Neural crest cell (in vitro differentiated cells): ENCODE measurements at regions not wholly inside any gene's neighbourhood (a gene's known extent, or its start where the extent isn't known, plus 50 kb on each side); places are given as distances from the start of the nearest gene placed in this dataset.

Experiments
- DNase-seq: peaks from one replicate; pipeline ENCODE4 v3.0.0; 2021; ENCODE audit warnings: low read depth, mixed read lengths, low spot score
- H3K27ac Mint-ChIP-seq: one replicate; pipeline ENCODE4 v1.8.0; 2021; ENCODE audit warnings: mild to moderate bottlenecking, mixed read lengths; ENCODE audit not compliant: unreplicated experiment
- H3K27me3 Mint-ChIP-seq: 2 replicates; pipeline ENCODE4 v1.8.0; 2021; ENCODE audit warnings: low read depth, mild to moderate bottlenecking, mixed read lengths
- H3K36me3 Mint-ChIP-seq: 2 replicates; pipeline ENCODE4 v1.8.0; 2021; ENCODE audit warnings: low read depth, mild to moderate bottlenecking, mixed read lengths
- H3K4me1 Mint-ChIP-seq: 2 replicates; pipeline ENCODE4 v1.8.0; 2021; ENCODE audit warnings: mixed read lengths
- H3K4me3 Mint-ChIP-seq: one replicate; pipeline ENCODE4 v1.8.0; 2021; ENCODE audit warnings: mild to moderate bottlenecking, mixed read lengths
- H3K9me3 Mint-ChIP-seq: 2 replicates; pipeline ENCODE4 v1.8.0; 2021; ENCODE audit warnings: mixed read lengths
- CTCF ChIP-seq: fragments of 200-600 bp; sonication (generic); conservative IDR thresholded peaks from 2 replicates; pipeline ENCODE4 v1.5.0; 2021; ENCODE audit warnings: antibody characterized with exemption, mild to moderate bottlenecking

- Mint-ChIP-seq H3K4me3 (no peak overlapping the region), H3K4me1 (peaks cover 4% of the 10 kb centered on the region), H3K9me3 (no peaks in the 10 kb centered on the region), H3K27ac (no peak overlapping the region), H3K36me3 (no peaks in the 10 kb centered on the region), H3K27me3 (peaks cover 44% of the 10 kb centered on the region)
- no peak for TF ChIP-seq CTCF
- DNase-seq, result no peak
Observed at GRCh38 chr22:22047266-22047665, 64.7 kb upstream of the TOP3B start.

- H3K27me3 Mint-ChIP-seq, result peaks cover 38% of the 10 kb centered on the region
- H3K4me1 Mint-ChIP-seq, result peaks cover 9% of the 10 kb centered on the region
- no peak for TF ChIP-seq CTCF
- H3K36me3 Mint-ChIP-seq, result no peaks in the 10 kb centered on the region
- H3K27ac Mint-ChIP-seq, result no peak overlapping the region
- DNase-seq, result no peak
- H3K9me3 Mint-ChIP-seq, result no peaks in the 10 kb centered on the region
- H3K4me3 Mint-ChIP-seq, result no peak overlapping the region
Observed at GRCh38 chr22:22046370-22046769, 63.8 kb upstream of the TOP3B start.

GRCh38 chr22:22045571-22046335, 63.2 kb upstream of the TOP3B start:
- peaks cover 34% of the 10 kb centered on the region for H3K27me3 Mint-ChIP-seq
- no peak for DNase-seq
- TF ChIP-seq CTCF, result no peak
- no peak overlapping the region for H3K27ac Mint-ChIP-seq
- no peak overlapping the region for H3K4me3 Mint-ChIP-seq
- no peaks in the 10 kb centered on the region for H3K9me3 Mint-ChIP-seq
- peaks cover 9% of the 10 kb centered on the region for H3K4me1 Mint-ChIP-seq
- H3K36me3 Mint-ChIP-seq, result no peaks in the 10 kb centered on the region

- no peak overlapping the region for H3K4me3 Mint-ChIP-seq
- no peaks in the 10 kb centered on the region for H3K36me3 Mint-ChIP-seq
- no peaks in the 10 kb centered on the region for H3K9me3 Mint-ChIP-seq
- peaks cover 32% of the 10 kb centered on the region for H3K27me3 Mint-ChIP-seq
- no peak overlapping the region for H3K27ac Mint-ChIP-seq
- peaks cover 9% of the 10 kb centered on the region for H3K4me1 Mint-ChIP-seq
- DNase-seq, result no peak
- no peak for TF ChIP-seq CTCF
Observed at GRCh38 chr22:22044153-22044552, 61.6 kb upstream of the TOP3B start.

GRCh38 chr22:22043296-22044078, 60.9 kb upstream of the TOP3B start:
- TF ChIP-seq CTCF, result no peak
- no peak overlapping the region for H3K4me3 Mint-ChIP-seq
- H3K9me3 Mint-ChIP-seq, result no peaks in the 10 kb centered on the region
- no peak overlapping the region for H3K27ac Mint-ChIP-seq
- peaks cover 27% of the 10 kb centered on the region for H3K27me3 Mint-ChIP-seq
- no peak for DNase-seq
- H3K4me1 Mint-ChIP-seq, result peaks cover 9% of the 10 kb centered on the region
- no peaks in the 10 kb centered on the region for H3K36me3 Mint-ChIP-seq
